Lower leg skin (tissue), 3 donors: ENCODE measurements at regions not wholly inside any gene's neighbourhood (a gene's known extent, or its start where the extent isn't known, plus 50 kb on each side); places are given as distances from the start of the nearest gene placed in this dataset.

Experiments used
- POLR2A ChIP-seq, 2 donors: fragments of 450-650 bp; IDR thresholded peaks; one replicate each; pipeline ENCODE4 v1.6.1; 2016 to 2017; ENCODE audit warnings: antibody characterized with exemption in 2 of 2, mild to moderate bottlenecking in 1 of 2, moderate library complexity in 1 of 2
- TF ChIP-seq, protein P1 (sequence below), 3 donors: fragments of 450-650 bp; IDR thresholded peaks; one replicate each; pipeline ENCODE4 v1.5.1; 2016; ENCODE audit warnings: antibody characterized with exemption in 3 of 3, mild to moderate bottlenecking in 3 of 3, moderate library complexity in 2 of 3

DNA sequence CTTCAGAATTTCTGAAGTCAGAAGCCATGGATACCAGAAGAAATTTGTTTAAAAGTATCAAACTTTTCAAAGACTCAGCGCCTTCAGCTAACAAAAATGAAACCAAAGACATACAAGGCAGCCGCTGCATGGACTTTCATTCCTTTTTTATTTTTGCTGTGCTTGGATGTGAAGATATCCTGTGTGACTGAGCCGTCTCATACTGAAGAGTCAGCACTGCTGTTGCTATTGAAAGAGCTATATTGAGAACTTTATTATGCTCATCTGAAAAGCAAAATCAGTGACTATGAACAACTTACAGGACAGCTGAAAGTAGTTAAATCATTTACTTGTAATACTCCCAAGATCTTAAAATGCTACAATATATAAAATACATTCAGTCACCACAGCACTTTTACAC, 809.2 kb downstream of the NXPH1 start:
- TF ChIP-seq, protein P1, sequence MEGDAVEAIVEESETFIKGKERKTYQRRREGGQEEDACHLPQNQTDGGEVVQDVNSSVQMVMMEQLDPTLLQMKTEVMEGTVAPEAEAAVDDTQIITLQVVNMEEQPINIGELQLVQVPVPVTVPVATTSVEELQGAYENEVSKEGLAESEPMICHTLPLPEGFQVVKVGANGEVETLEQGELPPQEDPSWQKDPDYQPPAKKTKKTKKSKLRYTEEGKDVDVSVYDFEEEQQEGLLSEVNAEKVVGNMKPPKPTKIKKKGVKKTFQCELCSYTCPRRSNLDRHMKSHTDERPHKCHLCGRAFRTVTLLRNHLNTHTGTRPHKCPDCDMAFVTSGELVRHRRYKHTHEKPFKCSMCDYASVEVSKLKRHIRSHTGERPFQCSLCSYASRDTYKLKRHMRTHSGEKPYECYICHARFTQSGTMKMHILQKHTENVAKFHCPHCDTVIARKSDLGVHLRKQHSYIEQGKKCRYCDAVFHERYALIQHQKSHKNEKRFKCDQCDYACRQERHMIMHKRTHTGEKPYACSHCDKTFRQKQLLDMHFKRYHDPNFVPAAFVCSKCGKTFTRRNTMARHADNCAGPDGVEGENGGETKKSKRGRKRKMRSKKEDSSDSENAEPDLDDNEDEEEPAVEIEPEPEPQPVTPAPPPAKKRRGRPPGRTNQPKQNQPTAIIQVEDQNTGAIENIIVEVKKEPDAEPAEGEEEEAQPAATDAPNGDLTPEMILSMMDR (IDR thresholded peaks at IDR 0.05): no peak
- no peak for TF ChIP-seq POLR2A (IDR thresholded peaks at IDR 0.05)
